ENCODE measurements at regions not wholly inside any gene's neighbourhood (a gene's known extent, or its start where the extent isn't known, plus 50 kb on each side); places are given as distances from the start of the nearest gene placed in this dataset.

DNA sequence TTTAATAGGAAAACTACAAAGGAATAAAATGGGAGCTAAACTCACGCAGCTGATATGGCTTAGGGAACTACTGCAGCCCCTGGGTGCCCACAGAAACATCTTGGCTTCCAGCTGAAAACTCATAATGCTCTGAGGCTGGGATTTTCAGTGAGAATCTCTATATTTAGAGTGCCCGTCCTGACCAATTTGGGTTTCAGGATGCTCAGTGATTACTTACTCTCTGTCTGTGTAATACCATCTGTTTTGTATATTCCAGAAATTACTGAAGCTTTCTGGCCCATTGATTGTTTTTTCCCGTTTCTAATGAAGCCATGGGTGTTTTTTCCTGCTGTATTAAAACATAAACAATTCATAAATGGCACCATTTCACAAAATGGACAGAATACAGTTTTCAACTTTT, 50.6 kb upstream of the ZNF385D start:
- H3K4me1 Mint-ChIP-seq (ENCODE audit: low read depth, unreplicated experiment) = no peaks in the 10 kb centered on the region
- no peak overlapping the region for H3K4me3 Mint-ChIP-seq (ENCODE audit: low read depth, unreplicated experiment)
- TF ChIP-seq, protein P1, sequence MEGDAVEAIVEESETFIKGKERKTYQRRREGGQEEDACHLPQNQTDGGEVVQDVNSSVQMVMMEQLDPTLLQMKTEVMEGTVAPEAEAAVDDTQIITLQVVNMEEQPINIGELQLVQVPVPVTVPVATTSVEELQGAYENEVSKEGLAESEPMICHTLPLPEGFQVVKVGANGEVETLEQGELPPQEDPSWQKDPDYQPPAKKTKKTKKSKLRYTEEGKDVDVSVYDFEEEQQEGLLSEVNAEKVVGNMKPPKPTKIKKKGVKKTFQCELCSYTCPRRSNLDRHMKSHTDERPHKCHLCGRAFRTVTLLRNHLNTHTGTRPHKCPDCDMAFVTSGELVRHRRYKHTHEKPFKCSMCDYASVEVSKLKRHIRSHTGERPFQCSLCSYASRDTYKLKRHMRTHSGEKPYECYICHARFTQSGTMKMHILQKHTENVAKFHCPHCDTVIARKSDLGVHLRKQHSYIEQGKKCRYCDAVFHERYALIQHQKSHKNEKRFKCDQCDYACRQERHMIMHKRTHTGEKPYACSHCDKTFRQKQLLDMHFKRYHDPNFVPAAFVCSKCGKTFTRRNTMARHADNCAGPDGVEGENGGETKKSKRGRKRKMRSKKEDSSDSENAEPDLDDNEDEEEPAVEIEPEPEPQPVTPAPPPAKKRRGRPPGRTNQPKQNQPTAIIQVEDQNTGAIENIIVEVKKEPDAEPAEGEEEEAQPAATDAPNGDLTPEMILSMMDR (IDR thresholded peaks at IDR 0.05; ENCODE audit: unreplicated experiment) = no peak
- CTCF ChIA-PET = no interaction called here
- no peaks in the 10 kb centered on the region for H3K36me3 Mint-ChIP-seq (ENCODE audit: insufficient read depth, unreplicated experiment)
- H3K9me3 Mint-ChIP-seq (ENCODE audit: low read depth, unreplicated experiment) = peaks cover 7% of the 10 kb centered on the region
- no peak for DNase-seq
- H3K27ac Mint-ChIP-seq (ENCODE audit: unreplicated experiment) = no peak overlapping the region
- H3K27me3 Mint-ChIP-seq (ENCODE audit: unreplicated experiment) = no peaks in the 10 kb centered on the region
- intact Hi-C loops (cut with micrococcal nuclease; ENCODE audit: unreplicated experiment) = no loop called here
- no TSS peak for BruUV-seq (replicated peaks)

DNA sequence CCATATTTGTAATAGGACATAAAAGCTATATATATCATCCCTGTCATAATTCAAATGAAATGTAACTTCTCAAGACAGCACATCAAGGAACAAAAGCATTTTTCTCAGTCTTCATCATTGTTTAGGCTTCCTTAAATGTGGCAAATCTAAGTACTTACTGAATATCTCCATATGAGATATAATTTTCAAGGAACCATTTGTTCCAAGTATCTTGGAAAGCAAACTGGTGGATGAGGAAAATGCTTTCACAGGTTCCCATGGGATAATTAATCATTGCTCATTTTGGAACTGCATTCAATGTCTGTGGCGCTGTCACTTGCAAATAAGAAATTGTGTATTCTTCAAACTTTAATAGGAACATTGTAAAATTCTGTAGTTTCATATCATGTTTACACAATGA, 52.6 kb upstream of the ZNF385D start:
- H3K27me3 Mint-ChIP-seq (ENCODE audit: unreplicated experiment) = no peaks in the 10 kb centered on the region
- intact Hi-C loops (cut with micrococcal nuclease; ENCODE audit: unreplicated experiment) = no loop called here
- H3K4me3 Mint-ChIP-seq (ENCODE audit: low read depth, unreplicated experiment) = no peak overlapping the region
- TF ChIP-seq, protein P1 (IDR thresholded peaks at IDR 0.05; ENCODE audit: unreplicated experiment) = no peak
- no peak for DNase-seq
- H3K9me3 Mint-ChIP-seq (ENCODE audit: low read depth, unreplicated experiment) = peaks cover 7% of the 10 kb centered on the region
- no peaks in the 10 kb centered on the region for H3K4me1 Mint-ChIP-seq (ENCODE audit: low read depth, unreplicated experiment)
- H3K36me3 Mint-ChIP-seq (ENCODE audit: insufficient read depth, unreplicated experiment) = no peaks in the 10 kb centered on the region
- BruUV-seq (replicated peaks) = no TSS peak
- no peak overlapping the region for H3K27ac Mint-ChIP-seq (ENCODE audit: unreplicated experiment)
- CTCF ChIA-PET = no interaction called here

DNA sequence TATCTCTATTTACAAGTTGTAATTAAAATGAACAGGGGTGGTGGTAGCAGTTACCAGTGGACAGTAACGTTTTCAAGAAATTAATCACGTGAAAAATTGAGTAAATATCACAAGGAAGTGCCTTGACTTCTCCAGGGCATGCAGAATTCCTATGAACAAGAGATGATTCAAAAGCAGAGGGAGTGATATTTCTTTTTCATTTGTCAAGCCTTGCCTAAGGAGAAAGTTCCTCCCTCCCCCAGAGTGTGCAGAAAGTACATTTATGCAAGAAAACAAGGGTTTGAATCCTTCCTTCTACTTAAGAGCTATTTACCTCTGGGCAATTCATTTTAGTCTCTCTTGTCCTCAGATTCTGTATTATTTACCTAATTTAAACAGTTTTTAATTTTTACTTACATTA, 53.3 kb upstream of the ZNF385D start:
- H3K4me1 Mint-ChIP-seq (ENCODE audit: low read depth, unreplicated experiment) = no peaks in the 10 kb centered on the region
- H3K4me3 Mint-ChIP-seq (ENCODE audit: low read depth, unreplicated experiment) = no peak overlapping the region
- H3K27me3 Mint-ChIP-seq (ENCODE audit: unreplicated experiment) = no peaks in the 10 kb centered on the region
- intact Hi-C loops (cut with micrococcal nuclease; ENCODE audit: unreplicated experiment) = no loop called here
- no TSS peak for BruUV-seq (replicated peaks)
- peaks cover 7% of the 10 kb centered on the region for H3K9me3 Mint-ChIP-seq (ENCODE audit: low read depth, unreplicated experiment)
- H3K27ac Mint-ChIP-seq (ENCODE audit: unreplicated experiment) = no peak overlapping the region
- no peak for DNase-seq
- TF ChIP-seq, protein P1 (IDR thresholded peaks at IDR 0.05; ENCODE audit: unreplicated experiment) = no peak
- CTCF ChIA-PET = no interaction called here
- no peaks in the 10 kb centered on the region for H3K36me3 Mint-ChIP-seq (ENCODE audit: insufficient read depth, unreplicated experiment)

DNA sequence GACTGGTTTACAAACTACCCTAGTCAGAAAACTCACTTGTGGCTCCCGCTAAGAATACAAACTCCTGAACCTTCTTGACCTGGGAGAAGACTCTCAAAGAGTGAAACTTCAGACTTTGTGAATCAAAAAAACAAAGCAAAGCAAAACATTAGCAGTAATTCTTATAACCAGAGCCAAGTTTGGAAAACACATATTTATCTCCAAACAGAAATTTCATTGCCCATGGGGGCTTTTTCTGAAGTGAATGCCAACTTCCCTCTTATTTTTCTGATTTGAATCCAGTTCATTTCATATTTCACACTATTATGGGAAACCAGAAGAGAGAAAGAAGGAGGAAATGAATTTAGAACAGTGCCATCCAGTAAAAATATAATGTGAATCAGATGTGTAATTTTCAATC, 55.7 kb upstream of the ZNF385D start:
- H3K27ac Mint-ChIP-seq (ENCODE audit: unreplicated experiment) = no peak overlapping the region
- CTCF ChIA-PET = interaction anchor here (0.7 kb wide), 1 partner anchor 343 kb away, joined by 6 read pairs; no protein-coding TSS in a partner anchor
- no peak overlapping the region for H3K4me3 Mint-ChIP-seq (ENCODE audit: low read depth, unreplicated experiment)
- intact Hi-C loops (cut with micrococcal nuclease; ENCODE audit: unreplicated experiment) = no loop called here
- TF ChIP-seq, protein P1 (IDR thresholded peaks at IDR 0.05; ENCODE audit: unreplicated experiment) = no peak
- H3K9me3 Mint-ChIP-seq (ENCODE audit: low read depth, unreplicated experiment) = peaks cover 2% of the 10 kb centered on the region
- no peak for DNase-seq
- no peaks in the 10 kb centered on the region for H3K4me1 Mint-ChIP-seq (ENCODE audit: low read depth, unreplicated experiment)
- no peaks in the 10 kb centered on the region for H3K27me3 Mint-ChIP-seq (ENCODE audit: unreplicated experiment)
- no peaks in the 10 kb centered on the region for H3K36me3 Mint-ChIP-seq (ENCODE audit: insufficient read depth, unreplicated experiment)
- no TSS peak for BruUV-seq (replicated peaks)

DNA sequence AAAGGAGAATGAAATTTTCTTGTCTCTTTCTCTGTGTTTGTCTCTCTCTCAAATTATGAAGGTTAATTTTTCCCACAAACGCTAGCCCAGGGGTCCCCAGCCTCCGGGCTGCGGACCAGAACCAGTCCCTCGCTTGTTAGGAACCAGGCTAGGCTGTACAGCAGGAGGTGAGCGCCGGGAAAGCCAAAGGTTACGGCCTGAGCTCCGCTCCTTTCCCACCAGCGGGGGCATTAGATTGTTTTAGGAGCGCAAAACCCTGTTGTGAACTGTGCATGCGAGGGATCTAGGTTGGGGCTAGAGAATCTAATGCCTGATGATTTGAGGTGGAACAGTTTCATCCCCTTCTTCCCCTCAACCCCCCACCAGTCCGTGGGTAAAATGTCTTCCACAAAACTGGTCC, 74.7 kb upstream of the ZNF385D start:
- DNase-seq = no peak

More for the DNA sequence above, 74.7 kb upstream of the ZNF385D start:
- no peaks in the 10 kb centered on the region for H3K4me1 Mint-ChIP-seq (ENCODE audit: low read depth, unreplicated experiment)
- CTCF ChIA-PET = no interaction called here
- no peaks in the 10 kb centered on the region for H3K27me3 Mint-ChIP-seq (ENCODE audit: unreplicated experiment)
- TF ChIP-seq, protein P1 (IDR thresholded peaks at IDR 0.05; ENCODE audit: unreplicated experiment) = no peak
- no peak overlapping the region for H3K27ac Mint-ChIP-seq (ENCODE audit: unreplicated experiment)
- intact Hi-C loops (cut with micrococcal nuclease; ENCODE audit: unreplicated experiment) = no loop called here
- BruUV-seq (replicated peaks) = no TSS peak
- H3K36me3 Mint-ChIP-seq (ENCODE audit: insufficient read depth, unreplicated experiment) = no peaks in the 10 kb centered on the region
- H3K4me3 Mint-ChIP-seq (ENCODE audit: low read depth, unreplicated experiment) = no peak overlapping the region
- H3K9me3 Mint-ChIP-seq (ENCODE audit: low read depth, unreplicated experiment) = no peaks in the 10 kb centered on the region

Data from Calu3 (cell line).